Activated T-cell treated with anti-CD3 and anti-CD28 coated beads for 4 hours (primary cell): ENCODE measurements at regions not wholly inside any gene's neighbourhood (a gene's known extent, or its start where the extent isn't known, plus 50 kb on each side); places are given as distances from the start of the nearest gene placed in this dataset.

Experiments
- DNase-seq: peaks from one replicate; pipeline ENCODE4 v3.0.0-alpha.2; 2020

DNA sequence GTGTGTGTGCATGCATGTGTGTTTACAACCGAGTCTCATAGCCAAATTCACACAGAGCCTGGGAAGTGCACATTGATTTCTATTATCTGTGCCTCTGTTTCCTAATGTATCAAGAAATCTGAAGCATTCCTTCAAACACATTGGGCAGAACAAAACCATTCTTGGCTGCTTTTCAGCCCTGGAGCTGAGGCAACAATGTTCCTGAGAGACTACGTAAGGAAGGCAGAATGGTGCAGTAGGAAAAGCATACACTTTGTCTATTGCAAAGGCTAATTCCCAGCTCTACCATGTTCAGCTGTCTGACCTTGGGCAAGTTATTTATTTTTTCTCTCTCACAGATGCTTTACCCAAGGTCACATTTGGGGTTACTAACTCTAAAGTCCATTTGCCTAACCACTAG, 575.5 kb downstream of the SOX6 start:
- no peak for DNase-seq

DNA sequence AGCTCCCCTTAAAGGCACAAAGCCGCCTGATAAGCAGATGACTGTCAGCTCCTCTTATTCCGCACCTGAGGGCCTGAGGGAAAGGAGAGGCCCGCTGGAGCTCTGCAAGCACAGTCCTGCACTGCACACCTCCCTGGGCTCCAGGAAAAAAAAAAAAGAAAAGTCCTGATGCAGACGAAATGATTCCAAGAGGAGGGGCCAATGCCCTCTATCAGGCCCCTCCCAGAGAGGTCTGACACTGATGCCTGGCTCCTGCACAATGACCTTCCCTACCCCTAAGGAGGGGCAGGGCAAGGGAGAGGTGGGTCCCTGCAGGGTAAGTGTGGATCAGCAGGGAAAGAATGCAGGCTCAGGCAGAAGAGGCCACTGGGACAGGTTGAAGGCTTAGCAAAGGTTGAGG, 572.7 kb downstream of the SOX6 start:
- no peak for DNase-seq

GRCh38 chr11:15793043-15793996, 563.0 kb downstream of the SOX6 start:
- DNase-seq: no peak

- DNase-seq: no peak
These were observed 561.8 kb downstream of the SOX6 start for GRCh38 chr11:15794361-15795150.

- no peak for DNase-seq
These were observed 561.0 kb downstream of the SOX6 start for GRCh38 chr11:15795378-15795777.

- no peak for DNase-seq
These were observed 556.1 kb downstream of the SOX6 start for GRCh38 chr11:15800111-15800800.

DNA sequence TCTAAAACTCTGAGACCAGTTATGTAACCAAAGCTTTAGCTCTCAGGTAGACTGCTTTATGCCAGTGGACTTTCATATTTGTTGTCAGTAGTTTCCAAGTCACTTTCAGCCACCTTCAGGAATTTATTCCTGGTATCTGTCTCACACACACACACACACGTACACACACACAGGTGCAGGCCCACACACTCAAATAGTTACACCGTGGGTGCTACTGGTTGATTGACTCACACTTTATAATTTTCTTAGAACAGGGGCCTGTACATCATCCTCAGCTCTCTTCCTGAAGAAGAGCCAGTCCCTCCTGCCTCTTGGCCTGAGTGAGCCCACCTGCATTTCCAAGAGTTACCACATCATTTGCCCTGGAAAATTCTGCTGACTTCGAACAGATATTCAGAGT, 555.2 kb downstream of the SOX6 start:
- no peak for DNase-seq

DNA sequence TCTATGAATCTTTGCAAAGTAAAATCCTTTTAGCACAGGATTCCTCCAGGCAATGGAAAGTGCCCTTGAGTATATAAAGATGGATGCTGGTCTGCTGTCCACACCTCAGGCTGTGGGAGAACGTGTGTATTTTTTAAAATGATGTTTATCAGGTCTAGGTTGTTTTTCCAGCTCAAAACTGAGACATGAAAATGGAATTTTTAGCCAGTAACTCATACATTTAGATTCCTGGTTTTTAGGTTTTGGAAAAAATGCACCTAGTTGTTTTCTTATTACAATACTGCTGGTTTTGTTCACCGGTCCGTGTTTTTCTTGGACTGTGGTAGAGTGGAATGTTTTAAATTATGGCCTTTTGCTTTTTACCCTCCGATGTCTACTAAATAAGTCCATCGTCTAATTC, 554.7 kb downstream of the SOX6 start:
- no peak for DNase-seq

- DNase-seq: no peak
These were observed 550.6 kb downstream of the SOX6 start for GRCh38 chr11:15805726-15806125.

- no peak for DNase-seq
These were observed 550.1 kb downstream of the SOX6 start for GRCh38 chr11:15806217-15806616.

DNA sequence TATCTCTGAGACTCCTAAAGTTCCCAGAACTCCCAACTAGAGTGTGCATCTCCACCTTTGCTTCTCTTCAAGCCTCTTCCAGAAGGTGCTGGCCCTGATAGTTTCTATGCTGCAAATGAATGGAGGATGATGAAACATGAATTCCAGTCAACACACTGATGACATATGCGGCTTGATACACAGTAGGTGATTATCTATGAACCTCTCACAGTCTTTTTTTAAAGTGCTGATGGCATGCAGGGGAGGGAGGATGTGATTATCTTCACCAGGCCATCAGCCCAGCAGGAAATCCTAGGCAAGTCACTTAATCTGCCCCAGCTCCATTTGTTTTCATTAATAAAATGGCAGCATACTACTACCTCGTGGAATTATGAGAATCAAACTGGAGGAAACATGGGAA, 548.5 kb downstream of the SOX6 start:
- DNase-seq: no peak

- DNase-seq: no peak
These were observed 546.3 kb downstream of the SOX6 start for GRCh38 chr11:15810082-15810481.

- DNase-seq: no peak
These were observed 545.8 kb downstream of the SOX6 start for GRCh38 chr11:15810525-15810924.

DNA sequence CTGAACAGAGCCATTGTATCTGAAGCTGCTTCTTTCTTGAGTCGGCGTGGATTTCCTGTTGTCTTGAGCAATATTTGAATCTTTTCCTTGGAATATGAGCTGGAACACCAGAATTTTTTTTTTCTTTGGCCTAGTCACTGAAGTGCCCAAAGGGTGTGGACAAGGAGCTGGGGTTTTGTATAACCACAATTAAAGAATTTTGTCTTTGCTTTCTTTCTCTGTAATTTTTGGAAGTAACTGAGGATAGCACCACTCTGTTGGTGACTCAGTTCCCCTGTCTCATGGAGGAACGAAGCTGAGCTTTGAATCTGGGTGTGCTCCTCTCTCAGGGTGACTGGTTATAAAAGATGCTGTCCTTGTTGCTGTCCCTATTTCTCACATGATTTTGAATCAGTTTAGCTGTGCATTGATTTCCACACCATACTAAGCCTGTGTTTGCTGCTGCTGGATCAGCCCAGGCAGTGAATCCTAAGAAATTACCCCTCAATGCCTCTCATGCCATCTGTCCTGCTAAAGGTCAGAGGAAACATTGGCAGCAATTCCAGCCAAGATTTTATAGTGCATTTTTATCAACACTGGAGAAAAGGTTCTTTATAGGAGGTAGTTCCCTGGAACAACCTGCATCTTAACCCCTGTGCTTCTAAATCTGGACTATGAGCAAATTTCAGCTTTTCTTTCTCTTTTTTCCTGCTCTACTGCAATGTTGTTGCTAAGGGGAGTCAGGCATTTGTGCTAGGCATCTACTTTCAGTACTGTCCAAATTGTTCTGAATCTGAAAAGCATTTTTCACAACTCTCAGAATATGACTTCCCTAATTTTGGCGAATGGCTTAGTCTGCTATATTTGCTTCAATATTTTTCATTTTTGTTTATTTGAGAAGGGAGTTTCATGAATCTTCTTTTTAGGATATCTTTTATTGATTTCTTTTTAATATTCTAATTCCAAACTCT, 540.8 kb downstream of the SOX6 start:
- no peak for DNase-seq

DNA sequence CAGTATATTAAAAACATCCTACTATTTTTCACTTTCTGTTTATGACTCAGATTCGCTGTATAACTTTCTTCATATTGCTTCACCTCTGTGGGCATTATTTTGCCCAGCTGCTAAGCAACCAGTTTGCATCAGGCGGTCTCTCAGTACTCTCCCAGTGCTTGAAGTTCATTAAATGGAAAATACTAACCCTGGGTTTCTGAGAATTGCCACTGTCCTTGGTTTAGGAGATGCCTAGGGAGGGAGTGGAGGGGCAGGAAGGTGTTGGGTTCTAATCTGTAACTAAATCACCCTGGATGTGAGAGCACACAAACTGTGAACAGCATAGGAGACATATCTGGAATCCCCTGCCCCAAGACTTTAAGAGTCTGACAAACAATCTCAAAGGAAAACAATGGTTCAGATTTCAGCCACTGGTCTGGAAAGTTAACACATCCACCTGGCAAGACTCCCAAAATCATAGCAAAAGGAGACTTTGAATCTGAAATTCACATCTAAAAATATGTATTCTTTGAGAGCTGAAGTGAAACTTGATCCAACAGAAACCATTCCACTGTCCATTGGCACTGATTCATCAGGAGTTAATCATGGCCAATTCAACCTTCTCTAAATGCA, 540.0 kb downstream of the SOX6 start:
- no peak for DNase-seq

DNA sequence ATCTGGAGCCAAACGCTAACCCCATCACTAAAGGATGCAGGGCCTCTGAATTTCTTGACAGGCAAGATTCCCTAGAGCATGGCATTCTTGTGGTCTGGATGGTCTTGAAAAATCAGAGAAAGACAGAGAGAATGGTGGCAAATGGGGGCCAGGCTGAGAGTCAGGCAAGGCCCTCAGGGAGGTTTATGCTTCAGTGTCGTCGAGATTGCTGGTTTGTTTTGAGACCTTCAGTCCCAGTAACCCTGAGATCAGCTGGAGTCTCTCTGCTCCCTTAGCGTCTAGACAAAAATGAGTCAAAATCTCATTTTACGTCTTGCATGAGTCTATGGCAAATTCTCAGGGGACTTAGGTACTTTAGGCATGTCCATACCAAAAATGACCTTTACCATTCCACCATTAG, 539.3 kb downstream of the SOX6 start:
- DNase-seq: no peak

DNA sequence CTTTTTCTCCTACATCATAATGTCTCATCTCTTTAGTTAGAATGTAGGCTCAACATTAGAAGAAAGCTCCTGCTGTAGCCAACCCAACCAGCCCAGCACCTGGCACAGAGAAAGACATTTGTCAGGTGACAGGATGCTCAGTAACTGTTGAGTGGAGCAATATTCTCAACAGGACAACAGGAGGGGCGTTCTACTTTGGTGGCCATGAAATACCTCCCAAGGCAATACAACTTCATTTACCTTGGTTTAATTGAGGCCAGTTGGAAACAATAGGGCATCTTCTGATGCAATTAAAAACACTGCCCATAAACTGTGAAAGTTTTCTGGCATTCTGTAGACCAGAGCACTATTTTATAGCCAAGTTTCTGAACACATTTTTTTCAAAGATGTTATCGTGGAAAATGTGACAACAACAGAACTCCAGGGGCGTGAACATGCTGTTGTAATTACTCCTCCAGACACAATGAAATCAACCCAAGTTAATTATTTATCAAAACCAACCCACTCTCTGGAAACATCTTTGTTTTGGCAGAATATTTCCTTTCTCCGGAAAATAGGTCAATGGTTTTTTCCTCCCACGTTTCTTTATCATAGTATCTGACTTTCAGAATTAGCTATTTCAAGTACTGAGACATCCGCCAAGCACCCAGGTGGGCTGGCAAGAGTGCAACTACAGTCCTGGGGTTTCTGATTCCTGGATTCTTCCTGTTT, 538.1 kb downstream of the SOX6 start:
- DNase-seq: no peak

DNA sequence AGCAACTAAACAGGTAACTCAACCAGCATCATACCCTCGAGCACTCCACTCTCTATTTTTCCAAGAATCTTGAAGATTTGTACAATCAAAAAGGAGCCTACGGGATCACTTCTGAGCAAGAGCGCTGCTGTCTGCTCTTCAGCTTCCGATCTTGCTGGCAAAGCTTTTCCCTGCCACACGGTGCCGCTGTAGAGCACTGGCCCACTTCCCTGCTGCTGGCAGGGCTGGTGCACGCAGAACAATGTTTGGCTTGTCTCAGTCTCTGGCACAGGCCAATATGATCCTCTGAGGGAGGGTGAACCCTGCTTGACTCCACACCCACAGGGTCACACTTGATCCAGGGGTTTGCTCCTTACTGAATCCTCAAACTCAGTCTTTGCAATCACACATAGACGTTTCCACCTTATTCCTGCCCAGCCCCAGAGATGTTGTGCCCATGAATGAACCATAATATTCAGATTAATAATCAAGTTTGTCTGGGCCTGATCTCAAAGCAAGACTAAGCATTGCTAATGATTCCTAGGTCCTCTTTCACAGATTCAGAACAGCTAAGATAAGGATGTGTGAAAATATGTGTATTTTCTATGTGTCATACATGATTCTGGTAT, 536.6 kb downstream of the SOX6 start:
- DNase-seq: no peak

DNA sequence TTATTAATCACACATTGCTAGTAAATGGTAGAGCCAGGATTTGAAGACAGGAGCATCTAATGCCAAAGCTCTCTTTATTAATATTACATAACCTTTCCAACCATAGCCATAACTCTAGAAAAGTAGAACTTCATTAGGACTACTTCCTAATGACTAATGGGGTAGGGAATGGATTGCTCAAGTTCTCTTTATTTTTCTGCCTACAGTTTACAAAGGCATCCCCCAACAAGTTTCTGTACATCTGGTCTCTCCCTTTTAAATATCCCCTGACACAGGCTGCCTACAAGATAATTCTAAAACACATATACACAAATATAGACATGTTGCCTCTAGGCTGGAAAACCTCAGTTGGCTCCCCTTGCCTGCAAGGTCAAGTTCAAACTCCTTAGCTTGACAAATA, 534.9 kb downstream of the SOX6 start:
- DNase-seq: no peak

DNA sequence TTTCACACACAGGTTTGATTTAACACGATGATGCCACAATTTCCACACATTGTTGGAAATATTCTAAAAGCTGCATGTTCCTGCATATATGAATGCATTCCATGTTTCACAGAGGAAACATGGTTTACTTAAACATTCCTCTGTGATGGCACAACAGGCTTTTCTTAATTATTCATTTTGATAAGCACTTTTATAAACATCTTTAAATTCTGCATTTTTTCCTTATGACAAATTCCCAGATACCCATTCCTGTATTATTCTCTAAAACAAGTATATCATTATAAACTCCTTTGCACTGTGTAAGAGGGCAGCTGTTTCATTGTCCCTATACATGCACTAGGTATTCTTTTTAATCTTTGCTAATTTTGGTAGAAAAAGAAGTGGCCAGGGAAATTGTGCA, 532.3 kb downstream of the SOX6 start:
- no peak for DNase-seq
